Liver (tissue), 8 donors: ENCODE measurements at regions not wholly inside any gene's neighbourhood (a gene's known extent, or its start where the extent isn't known, plus 50 kb on each side); places are given as distances from the start of the nearest gene placed in this dataset.

Experiments used
- DNase-seq: peaks from one replicate; pipeline ENCODE4 v3.0.0-alpha.2; 2017; ENCODE audit warnings: low spot score
- H3K27ac ChIP-seq, 2 donors: one replicate each; pipeline ENCODE4 v1.7.0; 2013; ENCODE audit warnings: inconsistent platforms in 2 of 2, low read length in 2 of 2, control low read depth in 1 of 2, low read depth in 1 of 2, mild to moderate bottlenecking in 1 of 2
- H3K27me3 ChIP-seq, 4 donors: one replicate each; pipeline versions ENCODE4 v1.6.1 to v1.7.0; 2013; ENCODE audit warnings: low read length in 3 of 4, inconsistent platforms in 1 of 4, mild to moderate bottlenecking in 1 of 4, moderate library complexity in 1 of 4; ENCODE audit not compliant: control insufficient read depth in 4 of 4, insufficient read depth in 4 of 4
- H3K36me3 ChIP-seq, 4 donors: one replicate each; pipeline versions ENCODE4 v1.6.1 to v1.7.0; 2013; ENCODE audit warnings: low read length in 3 of 4, mild to moderate bottlenecking in 3 of 4, low read depth in 1 of 4, moderate library complexity in 1 of 4; ENCODE audit not compliant: control insufficient read depth in 4 of 4, insufficient read depth in 3 of 4
- H3K4me1 ChIP-seq, 4 donors: one replicate each; pipeline versions ENCODE4 v1.6.1 to v1.7.0; 2013; ENCODE audit warnings: low read length in 3 of 4, mild to moderate bottlenecking in 3 of 4, moderate library complexity in 1 of 4; ENCODE audit not compliant: control insufficient read depth in 4 of 4, insufficient read depth in 4 of 4
- H3K4me3 ChIP-seq, 3 donors: one replicate each; pipeline versions ENCODE4 v1.6.1 to v1.7.0; 2013; ENCODE audit warnings: low read length in 3 of 3, control low read depth in 1 of 3, low read depth in 1 of 3, mild to moderate bottlenecking in 1 of 3
- H3K9ac ChIP-seq, 2 donors: one replicate each; pipeline ENCODE4 v1.7.0; 2013; ENCODE audit warnings: low read length in 2 of 2, mild to moderate bottlenecking in 2 of 2, moderate library complexity in 2 of 2, control low read depth in 1 of 2, low read depth in 1 of 2
- H3K9me3 ChIP-seq, 4 donors: one replicate each; pipeline versions ENCODE4 v1.6.1 to v1.7.0; 2013; ENCODE audit warnings: low read length in 3 of 4; ENCODE audit not compliant: control insufficient read depth in 4 of 4
- CTCF ChIP-seq: fragments of 150-350 bp; IDR thresholded peaks from 2 replicates; pipeline ENCODE4 v1.5.1; 2017; ENCODE audit warnings: improper control_type of control experiment, low read depth, low read length; ENCODE audit not compliant: missing input control
- FOXA1 ChIP-seq: IDR thresholded peaks from 2 replicates; pipeline ENCODE4 v1.6.1; 2016; ENCODE audit warnings: antibody characterized with exemption
- GABPA ChIP-seq, 2 donors: IDR thresholded peaks in 1 of 2; conservative IDR thresholded peaks in 1 of 2; 2 replicates each; pipeline ENCODE4 v1.6.1; 2016; ENCODE audit warnings: antibody characterized with exemption in 2 of 2, mild to moderate bottlenecking in 1 of 2, moderate library complexity in 1 of 2
- HNF4G ChIP-seq: IDR thresholded peaks from 2 replicates; pipeline ENCODE4 v1.6.1; 2016; ENCODE audit warnings: antibody characterized with exemption
- JUND ChIP-seq, 2 donors: IDR thresholded peaks; 2 replicates each; pipeline ENCODE4 v1.6.1; 2016; ENCODE audit warnings: antibody characterized with exemption in 2 of 2
- RAD21 ChIP-seq, 2 donors: IDR thresholded peaks; 2 replicates each; pipeline ENCODE4 v1.6.1; 2016; ENCODE audit warnings: antibody characterized with exemption in 2 of 2, mild to moderate bottlenecking in 2 of 2
- TAF1 ChIP-seq: conservative IDR thresholded peaks from 2 replicates; pipeline ENCODE4 v1.6.1; 2016; ENCODE audit warnings: antibody characterized with exemption, mild to moderate bottlenecking
- YY1 ChIP-seq: IDR thresholded peaks from 2 replicates; pipeline ENCODE4 v1.6.1; 2016; ENCODE audit warnings: antibody characterized with exemption, mild to moderate bottlenecking
- WGBS: extraction: QIAGEN DNeasy Blood & Tissue Kit; methylation state at CpG from one replicate; pipeline ENCODE4 v1.1.7; 2013; 5-methylcytosine and 5-hydroxymethylcytosine counted together
- TF ChIP-seq, protein P1 (sequence below): IDR thresholded peaks from 2 replicates; pipeline ENCODE4 v1.6.1; 2016; ENCODE audit warnings: antibody characterized with exemption, mild to moderate bottlenecking
- TF ChIP-seq, protein P2 (sequence below): IDR thresholded peaks from 2 replicates; pipeline ENCODE4 v1.6.1; 2016; ENCODE audit warnings: antibody characterized with exemption
- donor health status: healthy.
- donor health status: healthy.
- donor health status: healthy.
- donor health status: healthy.
- donor health status: healthy.

GRCh38 chr6:138001750-138002349, 105.4 kb downstream of the PERP start:
- Histone ChIP-seq H3K9me3 (peaks cover 0 to 2% (median 0%) of the 10 kb centered on the region in 4 donors), H3K9ac (no peak overlapping the region), H3K36me3 (peaks cover 0 to 2% (median 0%) of the 10 kb centered on the region in 4 donors), H3K27me3 (no peaks in the 10 kb centered on the region), H3K4me3 (no peak overlapping the region), H3K4me1 (no peaks in the 10 kb centered on the region), H3K27ac (no peak overlapping the region)
- WGBS = 11% methylated on average over 6 of the region's 6 CpGs
- TF ChIP-seq RAD21 (IDR thresholded peaks at IDR 0.05) (peak; percentile 94 to 97), FOXA1 (no peak), TAF1 (no peak), CTCF (peak; percentile 87), YY1 (no peak)
- TF ChIP-seq, protein P1, sequence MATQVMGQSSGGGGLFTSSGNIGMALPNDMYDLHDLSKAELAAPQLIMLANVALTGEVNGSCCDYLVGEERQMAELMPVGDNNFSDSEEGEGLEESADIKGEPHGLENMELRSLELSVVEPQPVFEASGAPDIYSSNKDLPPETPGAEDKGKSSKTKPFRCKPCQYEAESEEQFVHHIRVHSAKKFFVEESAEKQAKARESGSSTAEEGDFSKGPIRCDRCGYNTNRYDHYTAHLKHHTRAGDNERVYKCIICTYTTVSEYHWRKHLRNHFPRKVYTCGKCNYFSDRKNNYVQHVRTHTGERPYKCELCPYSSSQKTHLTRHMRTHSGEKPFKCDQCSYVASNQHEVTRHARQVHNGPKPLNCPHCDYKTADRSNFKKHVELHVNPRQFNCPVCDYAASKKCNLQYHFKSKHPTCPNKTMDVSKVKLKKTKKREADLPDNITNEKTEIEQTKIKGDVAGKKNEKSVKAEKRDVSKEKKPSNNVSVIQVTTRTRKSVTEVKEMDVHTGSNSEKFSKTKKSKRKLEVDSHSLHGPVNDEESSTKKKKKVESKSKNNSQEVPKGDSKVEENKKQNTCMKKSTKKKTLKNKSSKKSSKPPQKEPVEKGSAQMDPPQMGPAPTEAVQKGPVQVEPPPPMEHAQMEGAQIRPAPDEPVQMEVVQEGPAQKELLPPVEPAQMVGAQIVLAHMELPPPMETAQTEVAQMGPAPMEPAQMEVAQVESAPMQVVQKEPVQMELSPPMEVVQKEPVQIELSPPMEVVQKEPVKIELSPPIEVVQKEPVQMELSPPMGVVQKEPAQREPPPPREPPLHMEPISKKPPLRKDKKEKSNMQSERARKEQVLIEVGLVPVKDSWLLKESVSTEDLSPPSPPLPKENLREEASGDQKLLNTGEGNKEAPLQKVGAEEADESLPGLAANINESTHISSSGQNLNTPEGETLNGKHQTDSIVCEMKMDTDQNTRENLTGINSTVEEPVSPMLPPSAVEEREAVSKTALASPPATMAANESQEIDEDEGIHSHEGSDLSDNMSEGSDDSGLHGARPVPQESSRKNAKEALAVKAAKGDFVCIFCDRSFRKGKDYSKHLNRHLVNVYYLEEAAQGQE = no peak
- TF ChIP-seq, protein P2, sequence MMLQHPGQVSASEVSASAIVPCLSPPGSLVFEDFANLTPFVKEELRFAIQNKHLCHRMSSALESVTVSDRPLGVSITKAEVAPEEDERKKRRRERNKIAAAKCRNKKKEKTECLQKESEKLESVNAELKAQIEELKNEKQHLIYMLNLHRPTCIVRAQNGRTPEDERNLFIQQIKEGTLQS = no peak
- peak; percentile 60 for DNase-seq

DNA sequence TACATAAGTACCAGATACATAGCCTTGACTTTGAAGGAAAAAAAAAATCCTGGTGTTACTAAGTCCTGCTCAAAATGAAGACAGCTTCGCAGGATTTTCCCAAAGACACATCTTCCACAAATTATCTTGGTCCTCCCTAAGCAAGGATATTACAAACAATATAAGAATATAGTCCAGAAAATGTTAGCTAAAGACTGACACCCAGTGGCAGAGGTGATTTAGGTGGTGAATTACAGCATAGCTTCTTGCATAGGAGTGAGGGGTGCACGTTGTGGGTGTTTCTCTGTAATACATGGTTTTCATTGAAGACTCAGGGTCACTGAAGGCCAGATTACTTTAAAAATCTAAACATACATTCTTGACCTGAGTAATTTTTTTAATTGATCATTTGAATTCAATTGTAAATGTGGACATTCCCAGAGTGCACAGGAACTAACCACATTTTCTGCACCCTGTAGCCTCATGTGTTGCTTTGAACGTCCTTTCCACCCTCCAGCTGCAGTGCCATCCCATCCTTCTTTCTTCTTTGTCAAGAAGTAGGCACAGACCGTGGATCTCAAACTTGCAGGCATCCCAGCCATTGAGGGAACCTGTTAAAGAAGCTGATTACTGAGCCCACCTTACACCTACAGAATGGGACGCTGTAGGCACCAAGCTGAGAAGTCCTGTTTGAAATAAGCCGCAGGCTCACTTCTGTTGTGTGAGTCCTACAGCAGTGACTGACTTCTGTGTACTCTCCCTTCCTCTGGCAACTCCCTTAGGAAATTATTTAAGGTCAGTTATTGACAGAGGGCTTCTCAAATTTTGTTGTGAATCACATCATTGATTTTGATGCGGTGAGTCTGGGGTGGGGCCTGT, 102.6 kb downstream of the PERP start:
- no peak for DNase-seq
- peak; percentile 33 for TF ChIP-seq CTCF
- TF ChIP-seq GABPA (IDR thresholded peaks at IDR 0.05 in 1 of 2, conservative IDR thresholded peaks at IDR 0.05 in 1 of 2) = no peak
- no peak for TF ChIP-seq HNF4G
- TF ChIP-seq JUND (IDR thresholded peaks at IDR 0.05) = no peak
- peak; percentile 61 to 72 for TF ChIP-seq RAD21 (IDR thresholded peaks at IDR 0.05)

More for the DNA sequence above, 102.6 kb downstream of the PERP start:
- Histone ChIP-seq H3K4me3 (no peak overlapping the region), H3K27me3 (no peaks in the 10 kb centered on the region), H3K27ac (no peak overlapping the region), H3K9me3 (no peaks in the 10 kb centered on the region), H3K36me3 (no peaks in the 10 kb centered on the region), H3K9ac (no peak overlapping the region), H3K4me1 (no peaks in the 10 kb centered on the region)
- WGBS = 44% methylated on average over 7 of the region's 7 CpGs
